PC-9 (cell line): ENCODE measurements at regions not wholly inside any gene's neighbourhood (a gene's known extent, or its start where the extent isn't known, plus 50 kb on each side); places are given as distances from the start of the nearest gene placed in this dataset.

Experiments used
- CTCF ChIP-seq: fragments of 200-600 bp; sonication (generic); conservative IDR thresholded peaks from 2 replicates; pipeline ENCODE4 v1.6.1; 2017; ENCODE audit warnings: mixed run types, antibody characterized with exemption, mild to moderate bottlenecking, moderate library complexity
- EZH2 ChIP-seq: fragments of 200-600 bp; sonication (generic); IDR thresholded peaks from 2 replicates; pipeline ENCODE4 v1.8.0; 2017; ENCODE audit warnings: antibody characterized with exemption, low read depth

- TF ChIP-seq CTCF (no peak), EZH2 (no peak)
Measured at GRCh38 chr3:82495655-82496054, 734.2 kb upstream of the GBE1 start.
